ENCODE measurements at regions not wholly inside any gene's neighbourhood (a gene's known extent, or its start where the extent isn't known, plus 50 kb on each side); places are given as distances from the start of the nearest gene placed in this dataset.

DNA sequence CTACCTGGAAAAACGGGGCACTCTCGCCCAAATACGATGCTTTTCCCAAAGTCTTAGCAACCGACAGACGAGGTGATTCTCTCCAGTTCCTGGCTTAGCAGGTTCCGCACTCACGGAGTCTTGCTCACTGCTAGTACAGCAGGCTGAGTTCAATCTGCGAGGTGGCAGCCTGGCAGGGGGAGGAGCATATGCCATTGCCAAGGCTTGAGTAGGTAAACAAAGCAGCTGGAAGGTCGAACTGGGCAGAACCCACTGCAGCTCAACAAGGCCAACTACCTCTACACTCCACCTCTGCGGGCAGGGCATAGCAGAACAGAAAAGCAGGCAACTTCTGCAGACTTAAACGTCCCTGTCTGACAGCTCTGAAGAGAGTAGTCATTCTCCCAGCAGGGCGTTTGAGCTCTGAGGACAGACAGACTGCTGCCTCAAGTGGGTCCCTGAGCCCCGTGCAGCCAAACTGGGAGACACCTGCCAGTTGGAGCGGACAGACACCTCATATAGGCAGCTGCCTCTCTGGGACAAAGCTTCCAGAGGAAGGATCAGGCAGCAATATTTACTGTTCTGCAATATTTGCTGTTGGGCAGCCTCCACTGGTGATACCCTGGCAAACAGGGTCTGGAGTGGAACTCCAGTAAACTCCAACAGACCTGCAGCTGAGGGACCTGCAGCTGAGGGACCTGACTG lies 73.4 kb upstream of the CADM2 start:
- DNase-seq (ENCODE audit: low read depth in 1 of 2, low spot score in 2 of 2) (no peak), FAIRE-seq (no peak)
- no peak overlapping the region for H3K4me3 ChIP-seq (ENCODE audit: extremely low read depth in 1 of 4, insufficient read depth in 2 of 4, low read depth in 3 of 4, low read length in 4 of 4)
- H3K56ac ChIP-seq (replicated peaks; ENCODE audit: insufficient read length, low read depth, low read length), result no peak overlapping the region
- no peaks in the 10 kb centered on the region for H3K23me2 ChIP-seq (ENCODE audit: low read depth, low read length)
- no peaks in the 10 kb centered on the region for H3K79me2 ChIP-seq (ENCODE audit: control insufficient read depth in 1 of 2, insufficient read depth in 2 of 2, low read length in 2 of 2)
- no peak overlapping the region for H4K8ac ChIP-seq (ENCODE audit: extremely low read depth, insufficient read depth, low read length)
- H2BK120ac ChIP-seq (replicated peaks; ENCODE audit: low read depth, low read length), result no peak overlapping the region
- POLR2A ChIA-PET (ENCODE audit: partially characterized antibody), result no interaction called here
- peak overlapping the region; percentile 62 for H2AFZ ChIP-seq (ENCODE audit: low read length)
- no peak overlapping the region for H2BK5ac ChIP-seq (ENCODE audit: low read depth, low read length)
- H3K27me3 ChIP-seq (replicated peaks in 1 of 4; ENCODE audit: control insufficient read depth in 3 of 4, extremely low read depth in 1 of 4, insufficient read depth in 3 of 4, low read length in 3 of 4), result no peaks in the 10 kb centered on the region
- no peak overlapping the region for H4K91ac ChIP-seq (replicated peaks; ENCODE audit: insufficient read length, low read length)
- no peak overlapping the region for H3K23ac ChIP-seq (ENCODE audit: insufficient read length)
- H3K9me3 ChIP-seq (ENCODE audit: insufficient read depth in 2 of 2, low read depth in 1 of 2, low read length in 1 of 2), result no peaks in the 10 kb centered on the region; a peak in 1 of 4 replicates
- no peak overlapping the region for H2BK20ac ChIP-seq (ENCODE audit: low read length)
- H2BK12ac ChIP-seq (ENCODE audit: low read depth, low read length), result no peak overlapping the region
- H2AK5ac ChIP-seq (ENCODE audit: low read depth, low read length), result no peak overlapping the region
- H3K4ac ChIP-seq (replicated peaks; ENCODE audit: insufficient read length, low read depth, low read length), result no peak overlapping the region
- H4K20me1 ChIP-seq (replicated peaks in 1 of 2; ENCODE audit: control insufficient read depth in 1 of 2, insufficient read depth in 2 of 2, low read length in 2 of 2), result no peaks in the 10 kb centered on the region
- H4K5ac ChIP-seq (ENCODE audit: insufficient read length, low read depth, low read length), result no peak overlapping the region
- CTCF ChIA-PET (ENCODE audit: partially characterized antibody), result interaction anchor here (1.3 to 1.6 kb wide), 2 partner anchors 9 to 13 kb away, joined by 3 to 4 read pairs; no protein-coding TSS in a partner anchor
- H3K36me3 ChIP-seq (ENCODE audit: control insufficient read depth in 2 of 4, insufficient read depth in 4 of 4, low read length in 3 of 4), result no peaks in the 10 kb centered on the region
- no peak overlapping the region for H3K27ac ChIP-seq (ENCODE audit: low read depth, low read length)
- H3K18ac ChIP-seq (ENCODE audit: extremely low read depth, low read length), result no peak overlapping the region
- H3K9ac ChIP-seq (replicated peaks in 1 of 4; ENCODE audit: extremely low read depth in 1 of 4, low read depth in 3 of 4, low read length in 3 of 4), result no peak overlapping the region
- no peak overlapping the region for H2BK15ac ChIP-seq (ENCODE audit: low read length)
- no peaks in the 10 kb centered on the region for H3K4me1 ChIP-seq (replicated peaks in 1 of 4; ENCODE audit: control insufficient read depth in 3 of 4, insufficient read depth in 4 of 4, low read length in 3 of 4)
- no peaks in the 10 kb centered on the region for H3K79me1 ChIP-seq (ENCODE audit: low read depth, low read length)
- H3K4me2 ChIP-seq (ENCODE audit: insufficient read depth in 1 of 2, low read depth in 2 of 2, low read length in 2 of 2), result no peak overlapping the region
- H3K14ac ChIP-seq (ENCODE audit: insufficient read length), result no peak overlapping the region
- 85% methylated on average over 14 of the region's 14 CpGs; no CpG with 5 or more reads in 1 of the 2 experiments for WGBS, 2 experiments (ENCODE audit: extremely low coverage in 1 of 2, insufficient coverage in 1 of 2, insufficient read length in 1 of 2, insufficient replicate concordance in 2 of 2, low coverage in 1 of 2, low lambda C conversion rate in 2 of 2, missing lambda C conversion rate in 1 of 2)
- TF ChIP-seq HDAC2 (IDR thresholded peaks at IDR 0.05; ENCODE audit: borderline replicate concordance in 1 of 2, low read depth in 2 of 2, low read length in 2 of 2) (no peak), EGR1 (IDR thresholded peaks at IDR 0.05; ENCODE audit: borderline replicate concordance, low read depth, low read length) (no peak), GABPA (IDR thresholded peaks at IDR 0.05; ENCODE audit: borderline replicate concordance, insufficient read depth, low read length) (no peak), CBX5 (IDR thresholded peaks at IDR 0.05; ENCODE audit: low read depth, low read length) (no peak), ASH2L (IDR thresholded peaks at IDR 0.05; ENCODE audit: low read length) (no peak), BCL11A (IDR thresholded peaks at IDR 0.05; ENCODE audit: low read depth in 2 of 2, low read length in 2 of 2) (no peak)
- TF ChIP-seq, protein P1, sequence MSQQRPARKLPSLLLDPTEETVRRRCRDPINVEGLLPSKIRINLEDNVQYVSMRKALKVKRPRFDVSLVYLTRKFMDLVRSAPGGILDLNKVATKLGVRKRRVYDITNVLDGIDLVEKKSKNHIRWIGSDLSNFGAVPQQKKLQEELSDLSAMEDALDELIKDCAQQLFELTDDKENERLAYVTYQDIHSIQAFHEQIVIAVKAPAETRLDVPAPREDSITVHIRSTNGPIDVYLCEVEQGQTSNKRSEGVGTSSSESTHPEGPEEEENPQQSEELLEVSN (IDR thresholded peaks at IDR 0.05), result no peak
- TF ChIP-seq, protein P2, sequence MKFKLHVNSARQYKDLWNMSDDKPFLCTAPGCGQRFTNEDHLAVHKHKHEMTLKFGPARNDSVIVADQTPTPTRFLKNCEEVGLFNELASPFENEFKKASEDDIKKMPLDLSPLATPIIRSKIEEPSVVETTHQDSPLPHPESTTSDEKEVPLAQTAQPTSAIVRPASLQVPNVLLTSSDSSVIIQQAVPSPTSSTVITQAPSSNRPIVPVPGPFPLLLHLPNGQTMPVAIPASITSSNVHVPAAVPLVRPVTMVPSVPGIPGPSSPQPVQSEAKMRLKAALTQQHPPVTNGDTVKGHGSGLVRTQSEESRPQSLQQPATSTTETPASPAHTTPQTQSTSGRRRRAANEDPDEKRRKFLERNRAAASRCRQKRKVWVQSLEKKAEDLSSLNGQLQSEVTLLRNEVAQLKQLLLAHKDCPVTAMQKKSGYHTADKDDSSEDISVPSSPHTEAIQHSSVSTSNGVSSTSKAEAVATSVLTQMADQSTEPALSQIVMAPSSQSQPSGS (IDR thresholded peaks at IDR 0.05; ENCODE audit: low read length), result no peak
